Stomach (tissue), 8 donors: ENCODE measurements at regions not wholly inside any gene's neighbourhood (a gene's known extent, or its start where the extent isn't known, plus 50 kb on each side); places are given as distances from the start of the nearest gene placed in this dataset.

ENCODE experiments used
- DNase-seq, 2 donors: peaks; one replicate each; pipeline versions ENCODE4 v3.0.0 to v3.0.0-alpha.2; 2013 to 2019
- H3K27ac ChIP-seq, 5 donors: fragments of 200-600 bp in 4 of 5; sonication (generic) in 4 of 5; one replicate each; pipeline ENCODE4 v1.5.1; 2013 to 2019; ENCODE audit warnings: mild to moderate bottlenecking in 1 of 5, moderate library complexity in 1 of 5
- H3K27me3 ChIP-seq, 3 donors: fragments of 200-600 bp; sonication (generic); one replicate each; pipeline ENCODE4 v1.5.1; 2017 to 2019; ENCODE audit warnings: mixed run types in 1 of 3
- H3K36me3 ChIP-seq, 4 donors: fragments of 200-600 bp; sonication (generic); 1 replicate in 3 of 4; 2 replicates in 1 of 4; pipeline ENCODE4 v1.5.1; 2016 to 2019
- H3K4me1 ChIP-seq, 4 donors: fragments of 200-600 bp; sonication (generic); one replicate each; pipeline ENCODE4 v1.5.1; 2016 to 2019
- H3K4me3 ChIP-seq, 4 donors: fragments of 200-600 bp; sonication (generic) in 3 of 4; one replicate each; pipeline ENCODE4 v1.5.1; 2016 to 2019; ENCODE audit warnings: mild to moderate bottlenecking in 1 of 4
- H3K9me3 ChIP-seq, 4 donors: fragments of 200-600 bp; sonication (generic); one replicate each; pipeline ENCODE4 v1.5.1; 2016 to 2019
- CTCF ChIP-seq, 7 experiments: fragments of 450-650 bp in 4 of 7; fragments of 200-600 bp in 3 of 7; sonication (generic) in 3 of 7; IDR thresholded peaks; one replicate each; pipeline ENCODE4 v1.5.1; 2016 to 2019; ENCODE audit warnings: antibody characterized with exemption in 7 of 7, control low read depth in 2 of 7, mild to moderate bottlenecking in 1 of 7
- EP300 ChIP-seq: sonication (generic); formaldehyde crosslinking; IDR thresholded peaks from one replicate; pipeline ENCODE4 v1.6.1; 2017; ENCODE audit warnings: antibody characterized with exemption
- POLR2A ChIP-seq, 4 donors: fragments of 450-650 bp; IDR thresholded peaks; one replicate each; pipeline ENCODE4 v1.6.1; 2016; ENCODE audit warnings: antibody characterized with exemption in 4 of 4, control low read depth in 2 of 4, mild to moderate bottlenecking in 1 of 4, moderate library complexity in 1 of 4
- POLR2AphosphoS5 ChIP-seq, 3 donors: sonication (generic); formaldehyde crosslinking; IDR thresholded peaks; one replicate each; pipeline ENCODE4 v1.6.1; 2016; ENCODE audit warnings: antibody characterized with exemption in 3 of 3
- WGBS, 5 donors: extraction: QIAGEN DNeasy Blood & Tissue Kit in 3 of 5; methylation state at CpG; one replicate each; pipeline versions ENCODE4 v1.1.5 to v1.1.7; 2013 to 2018; 5-methylcytosine and 5-hydroxymethylcytosine counted together
- intact Hi-C: fragments of 100-400 bp; cut with DNase I; formaldehyde crosslinking; loops from one replicate; pipeline ENCODE4 v1.15.1; 2023; ENCODE audit warnings: low total_unique reads
- donor health status: healthy with polysubstance abuse.
- donor health status: Bipolar disorder and iron deficiency.
- donor health status: healthy.

DNA sequence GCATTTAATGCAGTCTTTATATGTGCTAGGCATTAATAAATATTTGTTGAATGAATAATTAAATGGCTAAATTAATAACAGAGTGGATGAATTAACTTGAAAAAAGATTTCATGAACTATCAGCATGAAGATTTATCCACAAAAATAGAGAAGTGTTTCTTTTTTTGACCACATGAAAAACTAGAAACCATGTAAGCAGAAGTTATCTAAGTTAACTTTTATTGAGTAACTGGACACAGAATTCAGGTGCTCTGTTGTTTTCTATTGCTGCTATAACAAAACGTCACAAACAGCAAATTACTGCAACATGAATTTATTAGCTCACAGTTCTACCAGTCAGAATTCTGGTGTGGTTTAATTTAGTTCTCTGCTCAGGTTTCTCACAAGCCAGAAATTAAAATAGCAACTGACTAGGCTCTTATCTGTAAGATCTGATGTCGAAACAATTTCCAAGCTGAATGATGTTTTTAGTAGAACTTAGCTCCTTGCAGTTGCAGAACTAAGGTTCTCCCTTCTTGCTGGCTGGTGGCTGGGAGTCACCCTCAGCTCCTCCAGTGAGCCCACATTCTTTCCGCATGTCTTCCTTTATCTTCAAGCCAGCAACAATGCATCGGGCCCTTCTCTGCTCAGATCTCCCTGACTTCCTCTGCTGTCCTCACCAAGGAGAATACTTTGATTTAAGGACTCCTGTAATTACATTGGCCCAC lies 810.2 kb upstream of the ALCAM start:
- no peaks in the 10 kb centered on the region for H3K27me3 ChIP-seq
- H3K27ac ChIP-seq = no peak overlapping the region
- TF ChIP-seq POLR2A (IDR thresholded peaks at IDR 0.05) (no peak), CTCF (IDR thresholded peaks at IDR 0.05) (no peak), EP300 (no peak), POLR2AphosphoS5 (IDR thresholded peaks at IDR 0.05) (no peak)
- WGBS, 5 donors = 63 to 78% (median 76%) methylated on average over 4 of the region's 4 CpGs
- H3K36me3 ChIP-seq = no peaks in the 10 kb centered on the region
- intact Hi-C loops = no loop called here
- no peak overlapping the region for H3K4me3 ChIP-seq
- DNase-seq = no peak
- H3K4me1 ChIP-seq = no peaks in the 10 kb centered on the region
- H3K9me3 ChIP-seq = no peaks in the 10 kb centered on the region

DNA sequence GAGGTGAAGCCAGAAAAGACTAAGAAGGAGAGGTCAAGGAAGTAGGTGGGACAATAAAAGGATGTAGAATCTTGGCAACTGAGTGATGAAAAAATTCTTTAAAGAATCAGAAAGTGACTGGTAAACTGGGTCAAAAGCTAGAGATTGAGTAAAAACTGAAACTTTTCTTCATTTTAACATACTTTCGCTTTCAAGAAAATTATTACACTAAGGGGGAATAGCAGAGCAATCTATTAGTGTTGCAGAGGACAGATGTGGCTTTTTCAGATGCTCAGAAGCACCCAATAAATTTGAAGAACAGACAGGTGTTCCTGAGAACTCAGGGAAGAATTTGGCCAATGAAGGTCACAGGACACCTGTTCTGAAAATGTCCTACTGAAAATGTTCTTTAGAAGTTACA lies 805.4 kb upstream of the ALCAM start:
- 75 to 96% (median 93%) methylated on average over 1 of the region's 1 CpG for WGBS, 5 donors
- H3K4me1 ChIP-seq = no peaks in the 10 kb centered on the region
- no peak for TF ChIP-seq EP300
- no peak for TF ChIP-seq POLR2A (IDR thresholded peaks at IDR 0.05)
- TF ChIP-seq POLR2AphosphoS5 (IDR thresholded peaks at IDR 0.05) = no peak
- TF ChIP-seq CTCF (IDR thresholded peaks at IDR 0.05) = no peak
- H3K27me3 ChIP-seq = no peaks in the 10 kb centered on the region
- no peaks in the 10 kb centered on the region for H3K9me3 ChIP-seq
- no peak for DNase-seq
- intact Hi-C loops = no loop called here
- H3K36me3 ChIP-seq = no peaks in the 10 kb centered on the region
- H3K4me3 ChIP-seq = no peak overlapping the region
- H3K27ac ChIP-seq = no peak overlapping the region

- H3K27me3 ChIP-seq = no peaks in the 10 kb centered on the region
- peak; percentile 52 to 75 for DNase-seq
- TF ChIP-seq CTCF (IDR thresholded peaks at IDR 0.05) = peak in 5 of 7 experiments; percentile 19 to 73 (median 58)
- no peak for TF ChIP-seq EP300
- no peak for TF ChIP-seq POLR2AphosphoS5 (IDR thresholded peaks at IDR 0.05)
- TF ChIP-seq POLR2A (IDR thresholded peaks at IDR 0.05) = no peak
- H3K9me3 ChIP-seq = no peaks in the 10 kb centered on the region
- 47 to 59% (median 50%) methylated on average over 6 of the region's 6 CpGs for WGBS, 5 donors
- H3K27ac ChIP-seq = no peak overlapping the region
- intact Hi-C loops = no loop called here
- no peak overlapping the region for H3K4me3 ChIP-seq
- no peaks in the 10 kb centered on the region for H3K36me3 ChIP-seq
- H3K4me1 ChIP-seq = no peaks in the 10 kb centered on the region
Observed at GRCh38 chr3:104564045-104564643, 802.6 kb upstream of the ALCAM start.

GRCh38 chr3:104566054-104566453 lies 800.7 kb upstream of the ALCAM start:
- Histone ChIP-seq H3K4me1 (no peaks in the 10 kb centered on the region), H3K27me3 (no peaks in the 10 kb centered on the region), H3K4me3 (no peak overlapping the region), H3K36me3 (no peaks in the 10 kb centered on the region), H3K27ac (no peak overlapping the region), H3K9me3 (no peaks in the 10 kb centered on the region)
- intact Hi-C loops = no loop called here
- DNase-seq = no peak
- TF ChIP-seq CTCF (IDR thresholded peaks at IDR 0.05) = no peak
- TF ChIP-seq POLR2AphosphoS5 (IDR thresholded peaks at IDR 0.05) = no peak
- TF ChIP-seq POLR2A (IDR thresholded peaks at IDR 0.05) = no peak
- no peak for TF ChIP-seq EP300
